NCI-H146 (cell line): ENCODE measurements at regions not wholly inside any gene's neighbourhood (a gene's known extent, or its start where the extent isn't known, plus 50 kb on each side); places are given as distances from the start of the nearest gene placed in this dataset.

Experiments
- DNase-seq: peaks from one replicate; lab custom pipeline; 2025; lab: John Stamatoyannopoulos, UW

DNA sequence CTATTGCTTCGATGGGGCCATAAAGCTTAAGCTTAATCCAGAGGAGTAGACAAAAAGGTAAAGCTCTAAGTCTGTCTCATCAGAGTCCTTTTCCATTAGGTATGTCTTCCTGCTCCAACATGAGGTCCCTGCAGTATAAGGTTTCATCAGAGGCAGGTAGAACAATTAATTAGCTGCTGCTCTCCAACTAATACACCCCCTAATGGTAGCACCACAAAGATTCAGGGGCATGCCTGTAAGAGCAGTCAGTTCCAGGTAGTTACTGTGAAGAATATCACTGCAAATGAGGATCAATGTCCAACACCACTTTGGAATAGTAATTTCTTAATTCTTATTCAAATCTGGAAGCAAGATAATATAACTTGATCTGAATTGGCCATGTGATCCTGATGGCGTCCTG lies 160.3 kb upstream of the ESRRG start:
- peak; percentile 2 for DNase-seq

DNA sequence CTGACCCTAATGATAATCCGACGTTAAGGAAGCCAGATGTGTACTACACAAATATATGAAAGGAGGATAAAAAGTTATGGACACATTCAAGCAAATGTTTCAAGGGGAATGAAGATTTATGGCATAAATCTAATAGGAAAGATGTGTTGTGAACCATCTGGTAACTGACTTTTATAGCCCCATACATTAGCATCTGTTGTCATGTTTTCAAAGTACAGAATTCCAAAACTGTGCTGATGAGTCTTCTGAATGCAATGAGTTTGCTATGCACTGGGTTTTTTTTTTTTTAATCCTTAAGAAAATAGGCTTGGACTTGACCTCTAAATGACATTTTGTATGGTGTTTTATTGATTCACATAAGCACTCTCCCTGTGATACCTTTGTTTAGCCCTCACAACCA lies 158.5 kb upstream of the ESRRG start:
- peak; percentile 10 for DNase-seq

DNA sequence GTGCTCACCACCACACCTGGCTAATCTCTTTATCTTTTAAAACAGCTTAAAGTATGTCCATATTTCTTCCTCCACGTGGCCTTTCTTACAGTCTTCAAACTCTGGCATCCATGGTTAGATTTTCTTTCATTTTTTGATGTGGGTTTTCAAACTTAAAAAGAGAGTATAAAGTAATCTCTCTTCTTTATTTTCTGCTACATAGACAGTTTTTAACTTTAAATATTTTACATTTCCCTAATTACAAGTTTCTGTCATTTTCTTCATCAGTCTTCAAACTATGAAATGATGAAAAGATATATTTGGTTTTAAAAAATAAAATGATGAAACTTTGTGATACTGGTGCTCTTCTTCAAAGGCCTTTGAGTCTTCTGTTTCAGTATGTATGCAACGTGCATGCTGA lies 143.5 kb upstream of the ESRRG start:
- DNase-seq = no peak

DNA sequence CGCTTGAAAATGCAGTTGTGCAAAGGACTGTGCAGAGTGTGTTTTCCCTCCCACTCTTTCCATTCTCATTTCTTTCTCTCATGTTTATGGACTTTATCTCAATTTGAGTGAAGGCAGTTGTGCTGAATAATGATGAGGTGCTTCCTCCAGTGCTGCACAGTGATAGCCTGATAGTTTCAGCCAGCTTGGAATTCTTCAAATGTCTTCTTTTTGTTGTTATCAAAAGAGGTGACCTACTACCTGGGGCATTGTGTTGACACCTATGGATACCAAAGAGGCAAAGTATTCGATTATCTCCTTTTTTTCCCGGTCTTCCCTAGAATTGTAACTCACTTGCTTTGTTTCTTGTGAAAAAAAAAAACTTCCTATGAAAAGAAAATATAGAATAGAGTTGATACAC lies 132.6 kb upstream of the ESRRG start:
- no peak for DNase-seq

DNA sequence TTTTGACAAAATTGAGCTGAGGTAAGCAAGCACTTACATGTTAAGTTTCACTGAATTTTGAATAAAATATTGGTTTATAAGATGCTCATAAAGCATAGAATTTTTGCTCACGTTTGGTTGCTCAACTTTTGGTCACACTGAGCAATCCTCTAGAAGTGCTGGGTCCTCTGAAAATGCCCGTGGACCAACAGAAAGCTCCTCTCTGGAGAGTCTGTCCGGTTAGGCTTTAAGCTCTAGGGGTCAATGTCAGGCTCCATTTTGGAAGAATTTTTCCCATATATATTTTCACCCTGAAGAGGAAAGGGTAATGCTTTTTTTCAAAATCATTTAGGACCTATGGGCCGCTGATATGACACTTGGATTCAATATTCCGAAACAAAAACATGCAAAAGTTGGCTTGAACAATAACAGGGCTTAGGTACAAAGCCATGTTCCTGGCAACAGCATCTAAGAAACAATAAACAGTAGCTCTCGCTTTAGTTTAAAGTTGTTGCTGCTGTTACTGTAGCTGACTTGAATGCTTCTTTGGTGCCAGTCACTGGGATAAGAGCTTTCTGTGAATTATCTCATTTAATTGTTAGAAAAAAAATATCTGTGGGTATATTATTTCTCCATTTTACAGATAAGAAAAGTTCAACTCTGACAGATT lies 131.7 kb upstream of the ESRRG start:
- DNase-seq = no peak

DNA sequence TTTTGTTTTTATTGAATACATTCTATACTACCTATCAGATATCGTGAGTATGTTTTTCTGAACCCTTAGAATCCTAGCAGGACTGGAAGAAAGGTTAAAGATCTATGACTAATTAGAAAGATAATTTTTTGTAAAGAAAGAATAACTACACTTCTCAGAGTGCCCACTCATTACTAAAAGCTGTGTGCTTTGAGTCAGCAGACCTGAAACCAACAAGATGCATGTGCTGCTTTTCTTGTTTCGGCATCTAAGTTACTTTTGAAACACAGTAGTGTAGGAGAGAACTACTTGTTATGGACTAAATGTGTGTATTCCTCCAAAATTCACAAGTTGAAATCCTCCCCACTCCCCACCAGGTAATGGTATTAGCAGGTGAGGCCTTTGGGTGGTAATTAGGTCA lies 127.8 kb upstream of the ESRRG start:
- no peak for DNase-seq

DNA sequence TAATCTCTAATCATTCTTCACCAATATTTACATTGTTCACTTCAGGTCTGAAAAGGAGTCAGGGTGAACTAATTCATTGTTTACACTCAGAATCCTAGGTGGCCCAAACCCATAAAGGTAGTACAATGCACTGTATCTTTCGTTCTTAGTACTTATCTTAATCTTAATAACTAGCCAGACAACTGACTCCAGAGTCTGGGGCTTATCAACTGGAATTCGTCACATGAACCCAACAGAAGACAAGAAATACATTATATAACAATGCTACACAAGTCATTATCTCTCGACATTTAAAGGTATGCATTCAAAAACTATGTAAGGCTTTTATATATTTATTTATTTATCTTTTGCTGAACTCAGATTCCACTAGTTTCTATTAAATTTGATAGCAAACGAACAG lies 125.9 kb upstream of the ESRRG start:
- no peak for DNase-seq

DNA sequence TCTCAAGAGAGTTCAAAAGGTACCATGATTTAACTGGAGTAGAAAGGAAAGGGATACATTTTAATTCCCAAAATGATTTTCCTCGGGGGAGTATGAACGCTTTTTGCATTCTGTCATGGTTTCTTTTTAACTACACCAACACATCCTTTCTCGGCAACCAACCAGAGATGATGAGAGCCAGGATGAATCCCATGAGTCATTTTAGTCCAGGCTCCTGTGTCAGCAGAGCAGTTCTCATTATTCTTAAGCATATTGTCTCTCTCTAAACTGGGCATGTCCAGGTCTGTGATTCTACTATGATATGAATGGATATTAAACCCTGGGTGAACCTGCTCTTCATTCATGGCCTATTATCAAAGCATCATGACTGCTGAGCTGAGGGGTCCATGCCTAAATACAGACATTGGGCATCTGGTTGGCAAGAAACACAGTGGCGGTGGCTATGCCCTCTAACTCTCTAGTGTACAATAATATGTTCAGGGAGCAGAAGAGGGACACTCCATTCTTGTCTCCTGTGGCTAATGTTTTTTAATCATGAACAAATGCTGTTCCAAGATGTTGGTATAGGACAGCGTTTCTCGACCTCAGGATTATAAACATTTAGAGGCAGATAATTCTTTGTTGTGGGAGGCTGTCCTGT lies 124.3 kb upstream of the ESRRG start:
- DNase-seq = no peak

DNA sequence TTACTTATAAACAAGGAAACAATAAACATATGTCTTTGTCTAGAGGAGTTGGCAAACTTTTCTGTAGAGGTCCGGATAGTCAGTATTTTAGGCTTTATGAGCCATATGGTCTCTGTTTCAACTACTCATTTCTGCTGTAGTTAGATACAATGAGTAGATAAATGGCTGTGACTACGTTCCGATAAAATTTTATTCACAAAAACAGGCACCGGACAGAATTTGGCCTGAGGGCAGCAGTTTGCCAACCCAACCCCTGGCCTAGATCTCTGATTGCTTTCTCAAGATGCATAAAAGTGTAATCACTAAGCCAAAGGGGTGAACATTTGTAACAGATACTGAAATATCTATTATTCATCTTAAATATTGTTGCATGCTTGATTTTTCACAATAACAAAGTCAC lies 123.1 kb upstream of the ESRRG start:
- no peak for DNase-seq

DNA sequence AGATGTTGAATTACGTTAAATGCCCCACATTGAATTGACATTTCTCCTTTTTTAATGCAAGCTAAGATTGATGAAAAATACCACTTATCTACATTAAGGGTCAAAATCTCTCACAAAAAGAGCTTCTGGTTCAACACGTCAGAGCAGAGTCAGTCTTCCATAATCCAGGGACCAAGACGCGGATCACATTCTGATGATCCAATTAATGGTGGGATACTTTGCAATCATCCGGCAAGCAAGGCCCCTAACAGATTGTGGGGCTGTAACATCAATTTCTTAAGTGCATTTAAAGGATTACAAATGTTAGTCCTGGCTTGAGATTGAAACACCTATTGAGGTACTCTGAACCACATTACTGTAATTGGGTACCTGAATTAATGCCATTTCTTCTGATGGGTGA lies 120.2 kb upstream of the ESRRG start:
- no peak for DNase-seq

DNA sequence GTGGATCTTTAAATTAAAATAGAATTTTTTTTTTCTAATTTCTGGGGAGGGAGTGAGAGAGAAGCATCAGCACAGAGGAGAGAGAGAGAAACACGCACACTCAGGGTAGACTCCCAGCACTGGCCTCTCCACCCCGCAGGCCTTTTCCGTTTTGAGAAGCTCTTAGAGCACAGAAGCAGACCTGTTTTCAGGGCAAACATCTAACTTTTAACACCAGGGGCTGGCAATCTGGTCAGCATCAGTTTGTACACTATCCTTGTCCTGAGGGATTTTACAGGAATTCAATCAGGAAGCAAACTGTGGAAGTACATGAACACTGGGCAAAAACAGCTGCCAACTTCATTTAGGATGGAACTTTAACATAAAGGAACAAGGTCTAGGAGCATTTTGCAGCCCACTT lies 117.9 kb upstream of the ESRRG start:
- no peak for DNase-seq

DNA sequence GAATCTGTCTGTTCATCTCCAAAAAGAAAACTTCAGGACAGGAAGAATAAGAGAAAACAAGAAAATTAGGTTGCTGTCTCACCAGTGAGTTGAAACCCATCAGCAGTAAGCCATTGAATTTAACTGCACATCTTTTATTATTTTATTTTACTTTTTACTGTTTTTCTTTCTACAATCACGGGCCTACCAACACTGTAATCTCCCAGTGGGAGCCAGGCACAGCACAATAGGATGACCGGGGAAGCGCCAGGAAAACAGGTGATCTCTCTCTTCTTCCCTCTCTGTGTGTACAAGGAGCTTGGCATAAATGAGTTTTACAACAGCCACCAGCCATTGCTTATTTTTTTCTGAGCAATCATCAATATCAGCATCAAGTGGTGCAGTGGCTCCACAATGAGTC lies 113.1 kb upstream of the ESRRG start:
- peak; percentile 76 for DNase-seq

DNA sequence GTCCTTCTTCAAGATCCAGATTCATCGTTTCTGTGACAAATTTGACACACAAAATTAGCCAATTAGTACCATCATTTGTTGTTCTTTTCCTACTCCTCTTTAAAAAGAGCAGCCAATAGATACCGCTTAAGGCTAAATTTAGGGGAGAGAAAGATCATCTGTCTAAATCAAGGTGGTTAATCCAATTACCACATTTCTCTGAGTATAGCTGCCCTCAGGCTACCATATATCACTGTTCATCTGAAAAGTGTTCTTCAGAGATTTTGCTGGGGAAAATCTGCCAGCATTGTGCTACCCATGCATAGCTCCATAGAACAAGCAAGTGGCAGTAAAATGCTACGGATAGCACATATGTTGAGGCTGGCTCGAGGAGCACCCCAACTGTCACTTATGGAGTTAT lies 110.3 kb upstream of the ESRRG start:
- DNase-seq = no peak

DNA sequence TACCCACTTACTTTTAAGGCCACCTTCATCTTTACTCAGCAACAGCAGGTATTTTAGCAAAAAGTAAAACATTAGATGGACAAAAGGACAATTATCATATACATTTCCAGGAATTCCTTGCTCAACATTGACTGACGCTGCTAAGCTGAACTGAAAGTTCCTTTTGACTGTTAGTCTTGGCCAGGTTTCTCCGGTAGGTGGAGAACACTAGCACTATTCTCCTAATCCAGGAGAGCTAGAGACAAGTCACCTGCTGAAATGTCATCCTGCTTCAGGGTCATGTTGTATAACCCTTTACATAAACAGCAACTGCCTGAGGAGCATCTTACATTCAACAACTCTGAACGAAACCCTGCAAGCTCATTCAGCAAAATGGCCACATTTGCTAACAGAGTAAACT lies 109.0 kb upstream of the ESRRG start:
- no peak for DNase-seq

DNA sequence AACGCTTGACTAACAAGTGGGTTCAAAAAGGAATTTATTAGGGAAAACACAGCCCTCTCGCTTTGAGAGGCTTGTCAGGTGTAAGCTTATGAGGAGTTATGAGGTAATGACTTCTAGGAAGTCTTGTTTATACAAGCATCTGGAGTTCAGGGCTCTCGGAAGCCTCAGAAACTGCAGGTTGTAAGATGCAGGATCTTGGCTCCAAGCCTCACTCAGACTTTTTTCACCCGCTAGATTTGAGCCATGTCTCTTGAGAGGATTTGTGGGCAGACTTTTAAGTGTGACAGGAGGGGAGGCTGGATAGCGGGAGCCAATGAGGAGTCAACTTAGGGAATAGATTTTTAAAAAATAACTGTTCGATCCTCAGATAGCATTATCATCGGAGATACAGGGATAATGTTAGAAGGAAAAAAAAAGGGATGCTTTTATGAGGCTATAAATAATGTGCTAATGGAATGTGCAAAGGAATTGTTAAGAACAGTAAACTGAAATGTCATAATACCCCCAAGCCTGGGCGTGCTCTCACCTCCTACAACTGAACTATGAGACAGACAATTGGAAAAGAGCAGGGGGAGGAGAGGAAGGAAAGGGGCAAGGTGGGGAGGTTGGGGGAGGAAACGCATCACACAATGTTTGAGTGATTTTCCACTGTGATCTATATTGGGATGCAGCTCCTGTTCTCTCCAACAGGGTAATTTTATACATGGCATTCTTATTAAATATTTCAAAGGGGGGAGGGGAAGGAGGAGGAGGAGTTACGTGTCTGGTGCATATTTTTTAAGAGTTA lies 107.4 kb upstream of the ESRRG start:
- no peak for DNase-seq

DNA sequence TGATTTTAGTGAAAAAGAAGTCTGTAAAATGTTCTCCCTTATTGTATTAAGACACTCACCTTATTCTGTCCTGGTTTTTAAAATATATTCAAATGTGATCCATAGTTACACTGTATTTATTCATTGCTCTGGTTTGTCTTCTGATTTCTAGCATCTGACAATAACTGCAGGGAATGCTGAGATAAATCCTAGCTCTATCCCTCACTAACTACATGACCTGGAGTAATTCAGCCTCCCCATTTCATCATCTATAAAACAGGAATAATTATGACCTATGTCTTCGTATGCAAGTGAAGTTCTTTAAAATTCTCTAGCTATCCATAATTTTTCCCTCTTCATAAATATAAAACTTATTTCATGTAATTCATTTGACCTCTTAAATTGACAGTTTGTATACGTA lies 104.0 kb upstream of the ESRRG start:
- no peak for DNase-seq

DNA sequence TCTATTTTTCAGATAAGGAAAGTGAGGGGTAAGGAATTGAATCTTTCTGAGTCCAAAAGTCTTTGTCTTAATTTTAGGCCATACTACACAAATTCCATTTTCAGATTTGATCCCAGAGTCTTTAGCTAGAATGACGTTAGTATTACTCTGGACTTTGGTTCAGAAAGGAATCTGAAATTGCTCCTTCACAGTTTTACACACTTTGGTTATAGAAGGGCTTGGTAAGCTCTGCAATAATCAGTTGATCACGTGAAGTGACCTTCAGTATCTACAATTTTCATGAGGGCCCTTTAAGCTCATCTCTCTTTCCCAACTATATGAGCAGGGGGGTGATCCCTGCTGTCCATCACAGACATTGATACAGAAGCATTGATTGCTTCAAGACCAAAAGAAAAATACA lies 103.4 kb upstream of the ESRRG start:
- no peak for DNase-seq

DNA sequence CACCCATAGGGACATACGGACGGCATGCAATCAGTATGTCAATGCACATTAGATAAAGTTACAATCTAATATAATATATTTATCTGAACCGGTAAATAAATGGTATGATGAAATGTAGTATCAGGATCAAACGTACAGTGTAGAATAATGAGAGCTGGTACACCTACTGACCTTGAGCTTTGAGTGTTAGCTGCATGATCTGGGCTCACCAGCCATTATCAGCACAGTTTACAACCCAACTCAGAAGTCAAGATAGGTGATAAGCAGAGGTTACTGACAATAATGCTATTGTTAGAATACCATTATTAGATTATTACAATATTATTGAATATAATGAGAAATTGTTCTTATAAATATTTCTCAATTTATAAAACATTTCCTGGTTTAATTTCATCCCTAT lies 103.0 kb upstream of the ESRRG start:
- DNase-seq = no peak

DNA sequence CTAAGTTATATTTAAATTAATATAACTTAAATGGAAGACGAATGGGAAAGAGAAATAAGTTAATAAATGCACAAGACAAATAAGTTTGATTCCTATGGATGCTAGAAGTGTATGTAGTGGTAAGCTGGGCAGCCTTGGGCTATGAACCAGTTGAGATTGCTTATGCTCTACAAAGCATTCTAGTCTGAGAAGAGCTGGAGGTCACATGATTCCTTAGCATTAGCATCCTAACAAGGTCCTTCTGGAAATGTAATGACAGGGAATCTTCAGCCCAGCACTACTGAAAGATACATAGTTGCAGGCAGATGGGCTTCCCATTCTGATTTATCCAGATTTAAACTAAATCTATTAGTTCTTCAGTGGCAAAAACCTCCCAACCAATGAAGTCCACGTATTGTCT lies 102.3 kb upstream of the ESRRG start:
- no peak for DNase-seq

DNA sequence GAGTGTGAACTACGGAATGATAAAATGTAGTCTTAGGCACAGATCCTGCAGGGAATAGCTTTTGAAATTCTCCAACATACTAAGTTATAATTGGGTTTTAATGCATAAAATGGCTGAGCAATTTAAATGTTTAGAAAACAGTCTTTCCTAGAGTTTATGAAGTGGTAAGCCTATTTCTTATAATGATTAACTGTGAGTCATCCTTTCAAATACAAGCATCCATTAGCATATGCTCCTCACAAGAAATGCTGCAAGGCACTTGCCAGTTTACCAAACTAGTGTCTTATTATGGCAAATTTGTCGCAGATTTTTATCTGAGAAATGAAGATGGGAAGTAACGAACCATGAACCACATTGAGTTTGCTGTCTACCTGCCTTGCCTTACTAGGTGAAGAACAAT lies 101.3 kb upstream of the ESRRG start:
- DNase-seq = no peak

DNA sequence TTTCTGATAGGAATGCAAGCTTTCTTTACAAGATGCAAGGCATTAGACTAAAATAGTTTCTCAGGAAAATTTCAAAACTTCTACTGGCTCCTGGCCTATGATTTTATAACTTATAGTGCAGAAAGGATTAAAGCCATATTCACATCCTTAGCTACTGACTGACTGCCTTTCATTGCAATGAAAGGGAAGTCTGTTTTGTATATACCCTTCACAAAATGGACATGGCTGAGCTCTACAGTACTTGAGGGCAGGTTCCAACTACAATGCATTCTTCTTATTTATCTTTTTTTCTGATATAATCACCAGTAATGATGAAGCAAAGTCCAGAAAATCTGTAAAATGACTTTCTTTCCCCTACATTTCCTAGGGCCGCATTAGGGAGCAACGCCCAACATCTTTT lies 100.5 kb upstream of the ESRRG start:
- DNase-seq = no peak

DNA sequence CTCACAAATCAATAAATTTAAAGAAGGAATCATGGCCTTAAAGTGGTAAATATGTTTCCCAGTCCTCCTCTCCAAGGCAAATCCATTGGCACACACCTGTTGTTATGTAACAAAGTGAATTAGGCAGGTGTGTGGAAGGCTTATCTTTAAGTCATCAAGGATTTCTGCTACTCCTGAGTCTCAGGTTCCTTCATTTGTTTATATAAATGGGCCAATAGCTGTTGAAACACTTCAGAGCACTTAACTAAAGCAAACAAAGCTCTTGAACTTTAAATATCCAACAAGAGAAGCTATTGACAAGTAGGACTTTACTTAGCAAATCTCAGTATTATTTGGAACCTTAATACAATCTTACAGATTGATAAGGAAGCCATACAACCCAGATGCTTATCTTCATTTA lies 99.3 kb upstream of the ESRRG start:
- peak; percentile 86 for DNase-seq

DNA sequence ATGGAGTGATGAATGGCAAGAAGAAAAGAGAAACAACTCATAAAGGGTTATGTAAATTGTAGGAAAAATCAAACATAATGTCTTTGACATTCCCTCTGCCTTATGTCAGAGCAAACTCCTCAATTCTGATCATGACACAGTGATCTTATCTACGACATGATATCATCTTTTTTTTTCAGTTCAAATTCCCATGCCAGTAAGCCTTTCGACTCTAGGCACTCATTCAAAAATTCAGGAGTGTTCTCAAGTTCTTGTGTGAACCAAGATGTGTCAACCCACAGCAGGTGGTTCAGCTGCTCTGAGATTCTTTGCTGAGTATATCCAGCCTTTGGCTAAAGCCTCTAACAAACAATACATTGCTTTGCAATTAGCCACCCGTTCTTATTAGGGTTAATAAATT lies 97.1 kb upstream of the ESRRG start:
- DNase-seq = no peak

DNA sequence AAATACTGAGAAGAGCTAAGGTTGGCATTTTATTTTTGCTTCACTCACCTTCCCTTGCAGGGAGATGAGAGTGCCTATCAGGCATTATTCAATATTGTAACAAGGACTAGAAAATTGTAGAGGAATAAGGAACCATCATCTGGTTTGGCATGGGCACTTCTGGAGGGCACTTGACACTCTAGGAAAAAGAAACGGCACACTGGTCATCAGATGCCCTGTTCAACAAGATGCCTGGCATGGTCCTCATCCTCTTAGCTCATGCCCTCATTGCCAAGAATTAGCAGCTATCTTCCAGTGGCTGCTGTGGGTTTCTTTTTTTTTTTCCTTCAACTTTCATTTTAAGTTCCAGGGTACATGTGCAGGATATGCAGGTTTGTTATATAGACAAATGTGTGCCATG lies 95.1 kb upstream of the ESRRG start:
- no peak for DNase-seq
